CD14-positive monocyte (primary cell): ENCODE measurements at regions not wholly inside any gene's neighbourhood (a gene's known extent, or its start where the extent isn't known, plus 50 kb on each side); places are given as distances from the start of the nearest gene placed in this dataset.

Experiments
- DNase-seq, 3 donors: peaks; one replicate each; pipeline ENCODE4 v3.0.0-alpha.2; 2011 to 2022
- H2AFZ ChIP-seq: 2 replicates; pipeline ENCODE4 v1.6.0; 2012; ENCODE audit warnings: mild to moderate bottlenecking, low read depth, low read length, inconsistent platforms; ENCODE audit not compliant: insufficient read depth, poor library complexity, severe bottlenecking
- H3K27ac ChIP-seq, 2 donors: 1 replicate in 1 of 2; 2 replicates in 1 of 2; pipeline ENCODE4 v1.5.1; 2012 to 2013; ENCODE audit warnings: low read length in 2 of 2, control low read depth in 1 of 2, inconsistent platforms in 1 of 2, low read depth in 1 of 2, mild to moderate bottlenecking in 1 of 2
- H3K27me3 ChIP-seq, 2 donors: one replicate each; pipeline versions ENCODE4 v1.6.0 to v1.6.1; 2011 to 2013; ENCODE audit warnings: low read length in 2 of 2; ENCODE audit not compliant: control insufficient read depth in 2 of 2, insufficient read depth in 2 of 2
- H3K36me3 ChIP-seq, 2 donors: replicated peaks in 1 of 2; 1 replicate in 1 of 2; 2 replicates in 1 of 2; pipeline versions ENCODE4 v1.5.1 to v1.6.1; 2012 to 2013; ENCODE audit warnings: low read length in 2 of 2, control low read depth in 1 of 2, inconsistent platforms in 1 of 2, mild to moderate bottlenecking in 1 of 2; ENCODE audit not compliant: insufficient read depth in 2 of 2, control insufficient read depth in 1 of 2
- H3K4me1 ChIP-seq, 2 donors: 1 replicate in 1 of 2; 2 replicates in 1 of 2; pipeline versions ENCODE4 v1.5.1 to v1.6.1; 2012 to 2013; ENCODE audit warnings: low read length in 2 of 2, control low read depth in 1 of 2, inconsistent platforms in 1 of 2, mild to moderate bottlenecking in 1 of 2, moderate library complexity in 1 of 2; ENCODE audit not compliant: insufficient read depth in 2 of 2, control insufficient read depth in 1 of 2
- H3K4me2 ChIP-seq: replicated peaks from 2 replicates; pipeline ENCODE3; 2012; ENCODE audit warnings: low read length, moderate library complexity, mild to moderate bottlenecking; ENCODE audit not compliant: poor library complexity, severe bottlenecking; ENCODE audit errors: extremely low read depth
- H3K4me3 ChIP-seq, 3 experiments: fragments of 200-600 bp in 1 of 3; sonication (generic) in 1 of 3; replicated peaks in 1 of 3; 1 replicate in 2 of 3; 2 replicates in 1 of 3; pipeline ENCODE4 v1.5.1; 2011 to 2013; ENCODE audit warnings: low read length in 3 of 3, mild to moderate bottlenecking in 3 of 3, control low read depth in 2 of 3, low read depth in 2 of 3, inconsistent platforms in 1 of 3, moderate library complexity in 1 of 3
- H3K79me2 ChIP-seq: 2 replicates; pipeline ENCODE4 v1.6.0; 2012; ENCODE audit warnings: mild to moderate bottlenecking, control low read depth, inconsistent platforms, low read length, moderate library complexity; ENCODE audit not compliant: insufficient read depth
- H3K9ac ChIP-seq: 2 replicates; pipeline ENCODE4 v1.6.0; 2017; ENCODE audit warnings: low read length, mild to moderate bottlenecking; ENCODE audit not compliant: insufficient read depth, poor library complexity, severe bottlenecking
- H3K9me3 ChIP-seq, 2 donors: replicated peaks in 1 of 2; 1 replicate in 1 of 2; 2 replicates in 1 of 2; pipeline versions ENCODE4 v1.5.1 to v1.6.1; 2012 to 2013; ENCODE audit warnings: low read length in 2 of 2, control low read depth in 1 of 2; ENCODE audit not compliant: control insufficient read depth in 1 of 2, insufficient read depth in 1 of 2
- H4K20me1 ChIP-seq: 2 replicates; pipeline ENCODE4 v1.6.0; 2012; ENCODE audit warnings: mild to moderate bottlenecking, low read length, control low read depth, moderate library complexity; ENCODE audit not compliant: insufficient read depth
- H3K27ac Mint-ChIP-seq, 7 donors: one replicate each; pipeline ENCODE4 v1.8.0; 2020; ENCODE audit warnings: mild to moderate bottlenecking in 7 of 7, mixed read lengths in 7 of 7, moderate library complexity in 6 of 7, inconsistent platforms in 2 of 7
- H3K27me3 Mint-ChIP-seq, 3 donors: one replicate each; pipeline ENCODE4 v1.8.0; 2021 to 2022; ENCODE audit warnings: low read depth in 3 of 3, mild to moderate bottlenecking in 3 of 3, mixed read lengths in 3 of 3, moderate library complexity in 3 of 3, inconsistent platforms in 1 of 3
- H3K36me3 Mint-ChIP-seq, 2 donors: one replicate each; pipeline ENCODE4 v1.8.0; 2020; ENCODE audit warnings: mixed read lengths in 2 of 2, inconsistent platforms in 1 of 2, mild to moderate bottlenecking in 1 of 2
- H3K4me1 Mint-ChIP-seq: one replicate; pipeline ENCODE4 v1.8.0; 2020; ENCODE audit warnings: mild to moderate bottlenecking, mixed read lengths
- H3K4me3 Mint-ChIP-seq, 2 donors: one replicate each; pipeline ENCODE4 v1.8.0; 2020; ENCODE audit warnings: mild to moderate bottlenecking in 2 of 2, mixed read lengths in 2 of 2, moderate library complexity in 1 of 2
- H3K9me3 Mint-ChIP-seq, 7 donors: one replicate each; pipeline ENCODE4 v1.8.0; 2020 to 2022; ENCODE audit warnings: mixed read lengths in 7 of 7, mild to moderate bottlenecking in 6 of 7, moderate library complexity in 6 of 7, inconsistent platforms in 2 of 7
- WGBS: methylation state at CpG from one replicate; pipeline ENCODE4 v1.1.5; 2013; ENCODE audit warnings: missing lambda C conversion rate; ENCODE audit not compliant: insufficient coverage; 5-methylcytosine and 5-hydroxymethylcytosine counted together
- intact Hi-C, 2 donors: fragments of 100-400 bp; cut with micrococcal nuclease; formaldehyde crosslinking; loops; one replicate each; pipeline versions ENCODE4 v1.15.0 to v1.15.1; 2023
- TF ChIP-seq, protein P1 (sequence below): fragments of 200-600 bp; IDR thresholded peaks from one replicate; pipeline ENCODE4 v1.8.0; 2022; ENCODE audit warnings: antibody characterized with exemption, mild to moderate bottlenecking

DNA sequence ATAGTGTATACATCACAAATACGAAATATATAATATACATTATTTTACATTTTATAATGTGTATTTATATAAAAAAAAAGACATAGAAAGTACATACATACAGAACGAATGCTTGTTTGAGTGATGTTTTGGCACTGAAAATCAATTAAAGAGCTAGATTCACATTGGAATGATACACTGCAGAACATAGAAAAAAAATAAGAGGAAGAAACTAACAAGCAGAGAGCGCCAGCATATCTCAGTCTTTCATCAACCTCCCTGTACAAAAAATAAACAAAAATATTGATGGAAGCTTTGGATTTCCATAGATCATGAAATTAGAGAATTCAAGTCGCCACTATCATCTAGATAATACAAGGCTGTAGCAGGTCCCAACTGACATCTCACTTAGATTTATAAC is 420.6 kb downstream of the CENPC start:
- no peaks in the 10 kb centered on the region for H4K20me1 ChIP-seq
- no peak overlapping the region for H2AFZ ChIP-seq
- Mint-ChIP-seq H3K27ac (no peak overlapping the region), H3K4me3 (no peak overlapping the region), H3K36me3 (no peaks in the 10 kb centered on the region), H3K4me1 (no peaks in the 10 kb centered on the region), H3K9me3 (no peaks in the 10 kb centered on the region), H3K27me3 (no peaks in the 10 kb centered on the region)
- intact Hi-C loops, result no loop called here
- H3K9me3 ChIP-seq, result no peaks in the 10 kb centered on the region
- no CpG with 5 or more reads among the region's 4 CpGs for WGBS
- no peak overlapping the region for H3K4me2 ChIP-seq
- no peak overlapping the region for H3K9ac ChIP-seq
- no peak overlapping the region for H3K4me3 ChIP-seq
- no peaks in the 10 kb centered on the region for H3K79me2 ChIP-seq
- H3K27ac ChIP-seq, result no peak overlapping the region
- H3K4me1 ChIP-seq, result no peaks in the 10 kb centered on the region
- H3K36me3 ChIP-seq, result no peaks in the 10 kb centered on the region
- no peak for DNase-seq
- H3K27me3 ChIP-seq, result no peaks in the 10 kb centered on the region
- TF ChIP-seq, protein P1, sequence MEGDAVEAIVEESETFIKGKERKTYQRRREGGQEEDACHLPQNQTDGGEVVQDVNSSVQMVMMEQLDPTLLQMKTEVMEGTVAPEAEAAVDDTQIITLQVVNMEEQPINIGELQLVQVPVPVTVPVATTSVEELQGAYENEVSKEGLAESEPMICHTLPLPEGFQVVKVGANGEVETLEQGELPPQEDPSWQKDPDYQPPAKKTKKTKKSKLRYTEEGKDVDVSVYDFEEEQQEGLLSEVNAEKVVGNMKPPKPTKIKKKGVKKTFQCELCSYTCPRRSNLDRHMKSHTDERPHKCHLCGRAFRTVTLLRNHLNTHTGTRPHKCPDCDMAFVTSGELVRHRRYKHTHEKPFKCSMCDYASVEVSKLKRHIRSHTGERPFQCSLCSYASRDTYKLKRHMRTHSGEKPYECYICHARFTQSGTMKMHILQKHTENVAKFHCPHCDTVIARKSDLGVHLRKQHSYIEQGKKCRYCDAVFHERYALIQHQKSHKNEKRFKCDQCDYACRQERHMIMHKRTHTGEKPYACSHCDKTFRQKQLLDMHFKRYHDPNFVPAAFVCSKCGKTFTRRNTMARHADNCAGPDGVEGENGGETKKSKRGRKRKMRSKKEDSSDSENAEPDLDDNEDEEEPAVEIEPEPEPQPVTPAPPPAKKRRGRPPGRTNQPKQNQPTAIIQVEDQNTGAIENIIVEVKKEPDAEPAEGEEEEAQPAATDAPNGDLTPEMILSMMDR, result no peak

DNA sequence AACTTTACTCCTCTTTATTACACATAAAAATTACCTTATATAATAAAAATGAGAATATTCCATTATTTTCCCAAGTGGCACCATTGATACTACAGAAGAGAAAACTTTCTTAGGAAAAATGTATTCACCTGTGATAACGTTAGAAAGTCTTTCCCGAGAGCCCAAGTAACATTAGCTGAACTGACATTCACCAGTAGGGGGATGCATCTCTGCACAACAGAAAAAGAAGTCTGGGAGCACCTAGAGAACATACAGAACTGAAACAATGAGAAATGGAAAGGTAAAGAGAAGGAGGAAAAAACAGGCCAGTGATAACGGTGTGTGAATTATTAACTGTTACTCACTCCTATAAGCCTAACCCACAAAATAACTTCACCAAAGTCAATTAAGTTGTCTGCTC is 423.3 kb downstream of the CENPC start:
- Mint-ChIP-seq H3K36me3 (no peaks in the 10 kb centered on the region), H3K4me1 (no peaks in the 10 kb centered on the region), H3K27ac (no peak overlapping the region), H3K4me3 (no peak overlapping the region), H3K9me3 (peaks cover 0 to 2% (median 0%) of the 10 kb centered on the region in 7 donors), H3K27me3 (no peaks in the 10 kb centered on the region)
- Histone ChIP-seq H3K4me3 (no peak overlapping the region), H3K27me3 (no peaks in the 10 kb centered on the region), H2AFZ (no peak overlapping the region), H3K4me2 (no peak overlapping the region), H3K79me2 (no peaks in the 10 kb centered on the region), H3K36me3 (no peaks in the 10 kb centered on the region), H3K9ac (no peak overlapping the region), H3K9me3 (no peaks in the 10 kb centered on the region), H4K20me1 (no peaks in the 10 kb centered on the region), H3K4me1 (no peaks in the 10 kb centered on the region), H3K27ac (no peak overlapping the region)
- intact Hi-C loops, result no loop called here
- TF ChIP-seq, protein P1, result no peak
- no peak for DNase-seq
- WGBS, result 80% methylated on average over 1 of the region's 3 CpGs
